Lung (tissue), 11 donors: ENCODE measurements at regions not wholly inside any gene's neighbourhood (a gene's known extent, or its start where the extent isn't known, plus 50 kb on each side); places are given as distances from the start of the nearest gene placed in this dataset.
A peak's percentile ranks its signal among the peaks of the same experiment; 100 is the strongest.

Experiments used
- ATAC-seq: fragments of 200-7000 bp; cut with Tn5 transposase; one replicate; pipeline ENCODE4 v1.9.1; 2020; ENCODE audit warnings: moderate number of reproducible peaks; ENCODE audit not compliant: insufficient read depth, low FRiP score
- DNase-seq, 3 donors: peaks; one replicate each; pipeline ENCODE4 v3.0.0-alpha.2; 2013 to 2017
- H3K27ac ChIP-seq, 2 donors: one replicate each; pipeline ENCODE4 v1.5.1; 2013; ENCODE audit warnings: mild to moderate bottlenecking in 2 of 2, moderate library complexity in 2 of 2, control low read depth in 1 of 2, inconsistent platforms in 1 of 2, low read depth in 1 of 2, low read length in 1 of 2
- H3K27me3 ChIP-seq, 3 donors: one replicate each; pipeline ENCODE4 v1.5.1; 2013; ENCODE audit warnings: low read length in 2 of 3; ENCODE audit not compliant: control insufficient read depth in 3 of 3, insufficient read depth in 3 of 3
- H3K36me3 ChIP-seq, 4 donors: one replicate each; pipeline ENCODE4 v1.5.1; 2013; ENCODE audit warnings: low read length in 4 of 4, mild to moderate bottlenecking in 1 of 4, moderate library complexity in 1 of 4; ENCODE audit not compliant: control insufficient read depth in 4 of 4, insufficient read depth in 4 of 4
- H3K4me1 ChIP-seq, 5 donors: one replicate each; pipeline ENCODE4 v1.5.1; 2013; ENCODE audit warnings: low read length in 5 of 5, mild to moderate bottlenecking in 2 of 5, moderate library complexity in 1 of 5; ENCODE audit not compliant: control insufficient read depth in 5 of 5, insufficient read depth in 5 of 5
- H3K4me3 ChIP-seq: one replicate; pipeline ENCODE4 v1.5.1; 2013; ENCODE audit warnings: mild to moderate bottlenecking, control low read depth, moderate library complexity
- H3K9ac ChIP-seq, 2 donors: one replicate each; pipeline ENCODE4 v1.5.1; 2013; ENCODE audit warnings: low read length in 2 of 2, control low read depth in 1 of 2; ENCODE audit not compliant: insufficient read depth in 1 of 2
- H3K9me3 ChIP-seq, 4 donors: one replicate each; pipeline ENCODE4 v1.5.1; 2013; ENCODE audit warnings: low read length in 3 of 4, mild to moderate bottlenecking in 1 of 4, moderate library complexity in 1 of 4; ENCODE audit not compliant: control insufficient read depth in 4 of 4, insufficient read depth in 3 of 4
- CTCF ChIP-seq: IDR thresholded peaks from 2 replicates; pipeline ENCODE4 v1.5.1; 2012; ENCODE audit warnings: mild to moderate bottlenecking; ENCODE audit errors: control extremely low read depth, extremely low read depth
- WGBS, 2 donors: extraction: QIAGEN DNeasy Blood & Tissue Kit; methylation state at CpG; one replicate each; pipeline ENCODE4 v1.1.7; 2013; 5-methylcytosine and 5-hydroxymethylcytosine counted together
- donor health status: control.
- donor health status: control.
- donor health status: Bipolar disorder and iron deficiency.
- donor health status: healthy.
- donor health status: DM: yes; HTN: yes; CAD: no.

- H3K36me3 ChIP-seq, result peaks cover 0 to 7% (median 6%) of the 10 kb centered on the region in 4 donors
- ATAC-seq (no peak), DNase-seq (peak in 1 of 3 donors; percentile 39)
Observed at GRCh38 chr17:83007504-83008185, 71.8 kb upstream of the METRNL start.

GRCh38 chr17:83008186-83008510, 71.3 kb upstream of the METRNL start:
- H3K36me3 ChIP-seq, result peaks cover 0 to 7% (median 6%) of the 10 kb centered on the region in 4 donors
- ATAC-seq (no peak), DNase-seq (peak in 2 of 3 donors; percentile 55 to 71)
- H3K9ac ChIP-seq, result no peak overlapping the region
- no peaks in the 10 kb centered on the region for H3K27me3 ChIP-seq
- WGBS, 2 donors, result 81 to 88% methylated on average over 9 of the region's 9 CpGs
- no peak for TF ChIP-seq CTCF
- no peak overlapping the region for H3K4me3 ChIP-seq
- no peak overlapping the region for H3K27ac ChIP-seq
- H3K4me1 ChIP-seq, result peaks cover 0 to 52% (median 22%) of the 10 kb centered on the region in 5 donors
- H3K9me3 ChIP-seq, result no peaks in the 10 kb centered on the region

More at GRCh38 chr17:83007504-83008185, 71.8 kb upstream of the METRNL start:
- no peaks in the 10 kb centered on the region for H3K9me3 ChIP-seq
- H3K9ac ChIP-seq, result no peak overlapping the region
- WGBS, 2 donors, result 79% methylated on average over 32 to 33 of the region's 33 CpGs
- H3K27ac ChIP-seq, result no peak overlapping the region
- no peak overlapping the region for H3K4me3 ChIP-seq
- H3K4me1 ChIP-seq, result peaks cover 0 to 47% (median 19%) of the 10 kb centered on the region in 5 donors
- TF ChIP-seq CTCF, result no peak
- no peaks in the 10 kb centered on the region for H3K27me3 ChIP-seq

- no peak overlapping the region for H3K4me3 ChIP-seq
- no peak overlapping the region for H3K9ac ChIP-seq
- 96 to 97% methylated on average over 23 of the region's 23 CpGs for WGBS, 2 donors
- no peak overlapping the region for H3K27ac ChIP-seq
- H3K4me1 ChIP-seq, result peaks cover 0 to 52% (median 22%) of the 10 kb centered on the region in 5 donors
- peaks cover 0 to 7% (median 6%) of the 10 kb centered on the region in 4 donors for H3K36me3 ChIP-seq
- no peaks in the 10 kb centered on the region for H3K27me3 ChIP-seq
- no peak for DNase-seq
- ATAC-seq, result no peak
- H3K9me3 ChIP-seq, result no peaks in the 10 kb centered on the region
- TF ChIP-seq CTCF, result no peak
Observed at GRCh38 chr17:83008526-83008925, 70.9 kb upstream of the METRNL start.
